ENCODE measurements at regions not wholly inside any gene's neighbourhood (a gene's known extent, or its start where the extent isn't known, plus 50 kb on each side); places are given as distances from the start of the nearest gene placed in this dataset.

DNA sequence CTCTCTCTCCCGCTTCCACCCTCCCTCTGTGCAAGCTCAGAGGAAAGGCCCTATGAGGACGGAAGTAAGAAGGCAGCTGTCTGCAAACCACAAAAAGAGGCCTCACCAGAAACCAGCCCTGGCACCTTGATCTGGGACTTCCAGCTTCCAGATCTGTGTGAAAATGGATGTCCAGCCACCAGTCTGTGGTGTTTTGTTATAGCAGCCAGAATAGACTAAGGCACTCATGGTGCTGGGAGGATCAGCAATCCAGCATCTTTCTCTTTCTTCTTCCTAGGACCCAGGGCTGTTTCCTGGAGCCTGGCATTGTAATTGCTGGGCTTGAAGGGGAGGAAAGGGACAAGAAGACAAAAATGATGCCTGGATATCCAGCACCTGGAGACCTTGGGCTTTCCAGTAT, 122.5 kb downstream of the SOCS6 start:
- DNase-seq (ENCODE audit: low read depth, low spot score) (no peak), ATAC-seq (peak; percentile 36; the same call in 1 of the 2 replicates)
- CTCF ChIA-PET: no interaction called here
- H3K4me3 ChIP-seq (ENCODE audit: low read depth in 2 of 2, low read length in 2 of 2): no peak overlapping the region
- no peak for TF ChIP-seq TCF7L2 (IDR thresholded peaks at IDR 0.05; ENCODE audit: low read depth, low read length)
- TF ChIP-seq, protein P1, sequence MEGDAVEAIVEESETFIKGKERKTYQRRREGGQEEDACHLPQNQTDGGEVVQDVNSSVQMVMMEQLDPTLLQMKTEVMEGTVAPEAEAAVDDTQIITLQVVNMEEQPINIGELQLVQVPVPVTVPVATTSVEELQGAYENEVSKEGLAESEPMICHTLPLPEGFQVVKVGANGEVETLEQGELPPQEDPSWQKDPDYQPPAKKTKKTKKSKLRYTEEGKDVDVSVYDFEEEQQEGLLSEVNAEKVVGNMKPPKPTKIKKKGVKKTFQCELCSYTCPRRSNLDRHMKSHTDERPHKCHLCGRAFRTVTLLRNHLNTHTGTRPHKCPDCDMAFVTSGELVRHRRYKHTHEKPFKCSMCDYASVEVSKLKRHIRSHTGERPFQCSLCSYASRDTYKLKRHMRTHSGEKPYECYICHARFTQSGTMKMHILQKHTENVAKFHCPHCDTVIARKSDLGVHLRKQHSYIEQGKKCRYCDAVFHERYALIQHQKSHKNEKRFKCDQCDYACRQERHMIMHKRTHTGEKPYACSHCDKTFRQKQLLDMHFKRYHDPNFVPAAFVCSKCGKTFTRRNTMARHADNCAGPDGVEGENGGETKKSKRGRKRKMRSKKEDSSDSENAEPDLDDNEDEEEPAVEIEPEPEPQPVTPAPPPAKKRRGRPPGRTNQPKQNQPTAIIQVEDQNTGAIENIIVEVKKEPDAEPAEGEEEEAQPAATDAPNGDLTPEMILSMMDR (IDR thresholded peaks at IDR 0.05): no peak
- no peak for TF ChIP-seq SIN3A (IDR thresholded peaks at IDR 0.05; ENCODE audit: borderline replicate concordance, insufficient read depth, low read depth, low read length)
- no peak for TF ChIP-seq POLR2AphosphoS5 (IDR thresholded peaks at IDR 0.05; ENCODE audit: low read depth, low read length)
- TF ChIP-seq REST (IDR thresholded peaks at IDR 0.05; ENCODE audit: insufficient read depth in 1 of 2, low read depth in 2 of 2, low read length in 1 of 2): no peak
- BruUV-seq (replicated peaks): no TSS peak
- H3K36me3 ChIP-seq (ENCODE audit: control insufficient read depth, insufficient read depth, low read length): no peaks in the 10 kb centered on the region
- in situ Hi-C loops (cut with HindIII; ENCODE audit: low pct_unique_long_range_greater_than_20kb, low sequenced_read_pairs): no loop called here
- no peaks in the 10 kb centered on the region for H3K9me3 ChIP-seq (ENCODE audit: control insufficient read depth, insufficient read depth, low read depth, low read length)
- H3K27ac ChIP-seq (ENCODE audit: low read length): peak overlapping the region; percentile 100
- POLR2A ChIA-PET: no interaction called here
- peaks cover 27% of the 10 kb centered on the region for H3K4me1 ChIP-seq (ENCODE audit: control insufficient read depth, insufficient read depth, low read length)
- no peaks in the 10 kb centered on the region for H3K27me3 ChIP-seq (ENCODE audit: control insufficient read depth, insufficient read depth, low read length)
- intact Hi-C loops (cut with micrococcal nuclease; ENCODE audit: unreplicated experiment): no loop called here

- Histone ChIP-seq H3K4me3 (ENCODE audit: low read depth in 2 of 2, low read length in 2 of 2) (no peak overlapping the region), H3K9me3 (ENCODE audit: control insufficient read depth, insufficient read depth, low read depth, low read length) (no peaks in the 10 kb centered on the region), H3K27ac (ENCODE audit: low read length) (peak overlapping the region; percentile 54; the same call in 1 of the 2 replicates), H3K27me3 (ENCODE audit: control insufficient read depth, insufficient read depth, low read length) (no peaks in the 10 kb centered on the region), H3K36me3 (ENCODE audit: control insufficient read depth, insufficient read depth, low read length) (no peaks in the 10 kb centered on the region), H3K4me1 (ENCODE audit: control insufficient read depth, insufficient read depth, low read length) (no peaks in the 10 kb centered on the region)
- TF ChIP-seq, protein P1 (IDR thresholded peaks at IDR 0.05): no peak
- TF ChIP-seq SIN3A (IDR thresholded peaks at IDR 0.05; ENCODE audit: borderline replicate concordance, insufficient read depth, low read depth, low read length) (no peak), TCF7L2 (IDR thresholded peaks at IDR 0.05; ENCODE audit: low read depth, low read length) (no peak), POLR2AphosphoS5 (IDR thresholded peaks at IDR 0.05; ENCODE audit: low read depth, low read length) (no peak), REST (IDR thresholded peaks at IDR 0.05; ENCODE audit: insufficient read depth in 1 of 2, low read depth in 2 of 2, low read length in 1 of 2) (no peak)
- ChIA-PET POLR2A (no interaction called here), CTCF (no interaction called here)
- in situ Hi-C loops (cut with HindIII; ENCODE audit: low pct_unique_long_range_greater_than_20kb, low sequenced_read_pairs): no loop called here
- no TSS peak for BruUV-seq (replicated peaks)
- no peak for DNase-seq (ENCODE audit: low read depth, low spot score)
- no peak for ATAC-seq
- intact Hi-C loops (cut with micrococcal nuclease; ENCODE audit: unreplicated experiment): no loop called here
Measured at GRCh38 chr18:70405052-70405451, 116.2 kb downstream of the SOCS6 start.
